GM23338 (cell line): ENCODE measurements at regions not wholly inside any gene's neighbourhood (a gene's known extent, or its start where the extent isn't known, plus 50 kb on each side); places are given as distances from the start of the nearest gene placed in this dataset.

Source experiments
- ATAC-seq: fragments of 200-7000 bp; cut with Tn5 transposase; 3 replicates; pipeline ENCODE4 v1.9.1; 2020
- DNase-seq: peaks from one replicate; pipeline ENCODE4 v3.0.0-alpha.2; 2015; ENCODE audit warnings: low spot score
- H2AFZ ChIP-seq: fragments of 200-600 bp; sonication (generic); 2 replicates; pipeline ENCODE4 v1.8.0; 2016; ENCODE audit warnings: antibody characterized with exemption, mild to moderate bottlenecking, moderate library complexity
- H3F3A ChIP-seq: fragments of 200-600 bp; sonication (generic); replicated peaks from 2 replicates; pipeline ENCODE4 v1.8.0; 2017; ENCODE audit warnings: antibody characterized with exemption, mixed run types, low read depth
- H3K27ac ChIP-seq: fragments of 200-600 bp; sonication (generic); 2 replicates; pipeline ENCODE4 v1.6.1; 2016; ENCODE audit warnings: low read depth
- H3K27me3 ChIP-seq: fragments of 200-600 bp; sonication (generic); 2 replicates; pipeline ENCODE4 v1.8.0; 2016; ENCODE audit warnings: mild to moderate bottlenecking, mixed run types, moderate library complexity; ENCODE audit not compliant: insufficient read depth
- H3K36me3 ChIP-seq: fragments of 200-600 bp; sonication (generic); 2 replicates; pipeline ENCODE4 v1.8.0; 2016; ENCODE audit warnings: mild to moderate bottlenecking; ENCODE audit not compliant: insufficient read depth
- H3K4me1 ChIP-seq: fragments of 200-600 bp; sonication (generic); 2 replicates; pipeline ENCODE4 v1.8.0; 2016; ENCODE audit warnings: mild to moderate bottlenecking, moderate library complexity; ENCODE audit not compliant: insufficient read depth
- H3K4me2 ChIP-seq: fragments of 200-600 bp; sonication (generic); 2 replicates; pipeline ENCODE4 v1.7.1; 2017; ENCODE audit warnings: mixed run types
- H3K4me3 ChIP-seq: fragments of 200-600 bp; sonication (generic); 2 replicates; pipeline ENCODE4 v1.6.1; 2016; ENCODE audit warnings: mixed run types
- H3K79me2 ChIP-seq: fragments of 200-600 bp; sonication (generic); replicated peaks from 2 replicates; pipeline ENCODE4 v1.8.0; 2017; ENCODE audit warnings: mild to moderate bottlenecking; ENCODE audit not compliant: insufficient read depth
- H3K9me2 ChIP-seq: fragments of 200-600 bp; sonication (generic); 2 replicates; pipeline ENCODE4 v1.8.0; 2017; ENCODE audit not compliant: insufficient read depth
- H4K20me1 ChIP-seq: fragments of 200-600 bp; sonication (generic); replicated peaks from 2 replicates; pipeline ENCODE4 v1.8.0; 2017; ENCODE audit warnings: mild to moderate bottlenecking; ENCODE audit not compliant: insufficient read depth
- H3K27ac Mint-ChIP-seq: 2 replicates; pipeline ENCODE4 v1.8.0; 2020; ENCODE audit warnings: inconsistent platforms, mild to moderate bottlenecking, moderate library complexity, mixed read lengths
- H3K27me3 Mint-ChIP-seq: 3 replicates; pipeline ENCODE4 v1.8.0; 2022; ENCODE audit warnings: low read depth, mild to moderate bottlenecking, moderate library complexity, mixed read lengths, inconsistent platforms; ENCODE audit not compliant: insufficient read depth, poor library complexity
- H3K36me3 Mint-ChIP-seq: 3 replicates; pipeline ENCODE4 v1.8.0; 2021; ENCODE audit warnings: low read depth, mild to moderate bottlenecking, inconsistent platforms, moderate library complexity, mixed read lengths
- H3K4me1 Mint-ChIP-seq: 3 replicates; pipeline ENCODE4 v1.8.0; 2020; ENCODE audit warnings: mild to moderate bottlenecking, inconsistent platforms, mixed read lengths
- H3K4me3 Mint-ChIP-seq: 3 replicates; pipeline ENCODE4 v1.8.0; 2021; ENCODE audit warnings: moderate library complexity, mild to moderate bottlenecking, inconsistent platforms, mixed read lengths
- H3K9me3 Mint-ChIP-seq: 3 replicates; pipeline ENCODE4 v1.8.0; 2020; ENCODE audit warnings: moderate library complexity, mild to moderate bottlenecking, inconsistent platforms, mixed read lengths
- CREB1 ChIP-seq: fragments of 250-450 bp; sonication (Bioruptor Pico); IDR thresholded peaks from 2 replicates; pipeline ENCODE4 v1.5.0; 2020; ENCODE audit warnings: low read depth, mild to moderate bottlenecking, moderate library complexity
- CTCF ChIP-seq, 2 experiments: fragments of 200-600 bp in 1 of 2; sonication (generic) in 1 of 2; conservative IDR thresholded peaks; 2 replicates each; pipeline versions ENCODE4 v1.5.1 to v1.6.1; 2016 to 2017; ENCODE audit warnings: antibody characterized with exemption in 2 of 2, low read depth in 2 of 2, mild to moderate bottlenecking in 2 of 2, moderate library complexity in 1 of 2
- ETS1 ChIP-seq: IDR thresholded peaks from 2 replicates; pipeline ENCODE4 v1.6.1; 2016; ENCODE audit warnings: antibody characterized with exemption
- EZH2 ChIP-seq: fragments of 200-600 bp; sonication (generic); IDR thresholded peaks from one replicate; pipeline ENCODE4 v1.8.0; 2017; ENCODE audit warnings: antibody characterized with exemption, mild to moderate bottlenecking, low read depth; ENCODE audit not compliant: unreplicated experiment
- NANOG ChIP-seq: IDR thresholded peaks from 2 replicates; pipeline ENCODE4 v1.6.1; 2016; ENCODE audit warnings: antibody characterized with exemption, borderline replicate concordance
- POLR2AphosphoS5 ChIP-seq: IDR thresholded peaks from 2 replicates; pipeline ENCODE4 v1.6.1; 2016; ENCODE audit warnings: antibody characterized with exemption, low read depth
- REST ChIP-seq: IDR thresholded peaks from one replicate; pipeline ENCODE4 v1.6.1; 2018; ENCODE audit warnings: antibody characterized with exemption; ENCODE audit not compliant: unreplicated experiment
- STAT1 ChIP-seq: IDR thresholded peaks from one replicate; pipeline ENCODE4 v1.6.1; 2016; ENCODE audit warnings: antibody characterized with exemption; ENCODE audit not compliant: unreplicated experiment
- ZNF331 ChIP-seq: fragments of 250-450 bp; sonication (Bioruptor Pico); IDR thresholded peaks from 2 replicates; pipeline ENCODE4 v1.5.0; 2020; ENCODE audit warnings: low read depth, mild to moderate bottlenecking, moderate library complexity
- ZNF462 ChIP-seq: fragments of 250-450 bp; sonication (Bioruptor Pico); IDR thresholded peaks from 2 replicates; pipeline ENCODE4 v1.5.0; 2020; ENCODE audit warnings: mild to moderate bottlenecking, moderate library complexity

- TF ChIP-seq ZNF462 (CRISPR knock-in tag), result no peak
- no peak for TF ChIP-seq NANOG
- TF ChIP-seq ZNF331 (CRISPR knock-in tag), result no peak
- no peak for TF ChIP-seq POLR2AphosphoS5
These were observed 145.4 kb upstream of the RAB12 start (continued) for GRCh38 chr18:8463791-8464190.

- peaks cover 12% of the 10 kb centered on the region for H3K27me3 Mint-ChIP-seq
- Histone ChIP-seq H3K4me2 (no peak overlapping the region), H3K27me3 (no peaks in the 10 kb centered on the region), H3K9me2 (no peaks in the 10 kb centered on the region), H2AFZ (no peak overlapping the region), H3K4me1 (peaks cover 6% of the 10 kb centered on the region; the same call in 1 of the 2 replicates), H3K4me3 (no peak overlapping the region), H3K36me3 (no peaks in the 10 kb centered on the region), H3K79me2 (no peaks in the 10 kb centered on the region), H4K20me1 (no peaks in the 10 kb centered on the region), H3K27ac (no peak overlapping the region), H3F3A (no peaks in the 10 kb centered on the region)
- no peak for DNase-seq
- no peaks in the 10 kb centered on the region for H3K36me3 Mint-ChIP-seq
- H3K27ac Mint-ChIP-seq, result no peak overlapping the region
- H3K4me3 Mint-ChIP-seq, result no peak overlapping the region
- no peaks in the 10 kb centered on the region for H3K9me3 Mint-ChIP-seq
- H3K4me1 Mint-ChIP-seq, result peaks cover 14% of the 10 kb centered on the region; the same call in 2 of the 3 replicates
- no peak for ATAC-seq
- TF ChIP-seq REST (no peak), NANOG (no peak), ETS1 (no peak), CREB1 (no peak), EZH2 (no peak), CTCF (conservative IDR thresholded peaks at IDR 0.05; ENCODE audit: low read depth in 2 of 2) (no peak), POLR2AphosphoS5 (no peak), STAT1 (no peak)
These were observed 141.0 kb upstream of the RAB12 start for GRCh38 chr18:8468191-8468590.
